ENCODE measurements at regions not wholly inside any gene's neighbourhood (a gene's known extent, or its start where the extent isn't known, plus 50 kb on each side); places are given as distances from the start of the nearest gene placed in this dataset.

GRCh38 chr12:43072431-43072830, 479.6 kb downstream of the ADAMTS20 start:
- TF ChIP-seq CTCF (conservative IDR thresholded peaks at IDR 0.05 in 1 of 2, IDR thresholded peaks at IDR 0.05 in 1 of 2; ENCODE audit: low read depth in 1 of 2, low read length in 2 of 2) (no peak), EZH2 (IDR thresholded peaks at IDR 0.05; ENCODE audit: low read length, missing control alignments) (no peak)

Data from fibroblast of lung (primary cell).